Heart right ventricle (tissue), 16 donors: ENCODE measurements at regions not wholly inside any gene's neighbourhood (a gene's known extent, or its start where the extent isn't known, plus 50 kb on each side); places are given as distances from the start of the nearest gene placed in this dataset.

Experiments used
- ATAC-seq, 8 donors: fragments of 200-7000 bp; cut with Tn5 transposase; one replicate each; pipeline ENCODE4 v1.9.1; 2020; ENCODE audit warnings: mild to moderate bottlenecking in 8 of 8, moderate library complexity in 8 of 8, moderate number of reproducible peaks in 1 of 8
- DNase-seq, 2 donors: peaks; one replicate each; pipeline ENCODE4 v3.0.0-alpha.2; 2020
- H3K27ac ChIP-seq, 10 donors: fragments of 200-600 bp; sonication (generic) in 2 of 10; one replicate each; pipeline versions ENCODE4 v1.5.0 to v1.8.0; 2020 to 2022; ENCODE audit warnings: mild to moderate bottlenecking in 3 of 10
- H3K27me3 ChIP-seq, 7 donors: fragments of 200-600 bp; one replicate each; pipeline ENCODE4 v1.8.0; 2021 to 2022; ENCODE audit warnings: mild to moderate bottlenecking in 2 of 7
- H3K36me3 ChIP-seq, 9 donors: fragments of 200-600 bp; sonication (generic) in 1 of 9; one replicate each; pipeline versions ENCODE4 v1.5.0 to v1.8.0; 2020 to 2022; ENCODE audit warnings: mild to moderate bottlenecking in 2 of 9
- H3K4me1 ChIP-seq, 9 donors: fragments of 200-600 bp; sonication (generic) in 1 of 9; one replicate each; pipeline versions ENCODE4 v1.5.0 to v1.8.0; 2020 to 2022; ENCODE audit warnings: mild to moderate bottlenecking in 4 of 9
- H3K4me3 ChIP-seq, 10 donors: fragments of 200-600 bp; sonication (generic) in 2 of 10; one replicate each; pipeline versions ENCODE4 v1.5.0 to v1.8.0; 2020 to 2022; ENCODE audit warnings: mild to moderate bottlenecking in 7 of 10, moderate library complexity in 2 of 10
- H3K9me3 ChIP-seq, 11 donors: fragments of 200-600 bp in 10 of 11; sonication (generic) in 2 of 11; one replicate each; pipeline versions ENCODE4 v1.5.0 to v1.8.0; 2013 to 2022; ENCODE audit warnings: mild to moderate bottlenecking in 2 of 11, control low read depth in 1 of 11, moderate library complexity in 1 of 11
- CTCF ChIP-seq, 9 donors: fragments of 200-600 bp; sonication (generic) in 2 of 9; IDR thresholded peaks; one replicate each; pipeline versions ENCODE4 v1.5.0 to v1.8.0; 2021 to 2022; ENCODE audit warnings: antibody characterized with exemption in 9 of 9, mild to moderate bottlenecking in 5 of 9, moderate library complexity in 1 of 9
- WGBS, 2 donors: extraction: QIAGEN DNeasy Blood & Tissue Kit; methylation state at CpG; one replicate each; pipeline ENCODE4 v1.1.7; 2013; ENCODE audit warnings: inconsistent platforms in 1 of 2; 5-methylcytosine and 5-hydroxymethylcytosine counted together
- intact Hi-C, 10 donors: fragments of 100-400 bp; cut with DNase I; formaldehyde crosslinking; loops; one replicate each; pipeline versions ENCODE4 v1.11.1 to v1.14.2; 2022
- donor health status: Arrhythmogenic right ventricular cardiomyopathy.
- donor health status: ischemic (EF 13 %, LVEDD 7.1; RV severe dilation, severe dysfunction).
- donor health status: healthy with polysubstance abuse.
- donor health status: DM: no; HTN: yes; CAD: no.
- donor health status: DM: no; HTN: no; CAD: no.
- donor health status: ischemic (EF 25% LVEDD 6.9; RV normal size, moderate dysfunction).
- donor health status: ischemic (EF 25% LVEDD 5.7; RV mildly dilated, moderate dysfunction).
- donor health status: healthy.
- donor health status: DM: yes; HTN: yes; CAD: no.
- donor health status: Ischemic cardiomyopathy.
- donor health status: ischemic (EF 35%, LVEDD 5.7; RV mildly dilated, moderate dysfunction).
- donor health status: nonischemic (EF 11% LVEDD 7.7; RV severe dilation, severe dysfunction).
- donor health status: DM: yes; HTN: yes; CAD: no.
- donor health status: PGD.
- donor health status: ischemic (EF 29% LVEDD 5.4; RV normal size, mild dysfunction).
- donor health status: nonischemic (EF 23%, LVEDD 6.1; RV moderate dilation, normal function).

GRCh38 chr12:77682488-77682887 lies 148.2 kb upstream of the NAV3 start:
- DNase-seq: no peak
- peaks cover 0 to 6% (median 0%) of the 10 kb centered on the region in 9 donors for H3K4me1 ChIP-seq
- ATAC-seq: no peak
- H3K27me3 ChIP-seq: no peaks in the 10 kb centered on the region
- no peak overlapping the region for H3K4me3 ChIP-seq
- no peak for TF ChIP-seq CTCF (IDR thresholded peaks at IDR 0.05)
- intact Hi-C loops: loop anchor here in 5 of 10 donors (10.0 kb wide), 3 partner anchors 358 to 638 kb away; no protein-coding TSS in a partner anchor
- H3K27ac ChIP-seq: no peak overlapping the region
- no peaks in the 10 kb centered on the region for H3K9me3 ChIP-seq
- no peaks in the 10 kb centered on the region for H3K36me3 ChIP-seq

- TF ChIP-seq CTCF (IDR thresholded peaks at IDR 0.05): no peak
- intact Hi-C loops: loop anchor here in 5 of 10 donors (10.0 kb wide), 3 partner anchors 357 to 637 kb away; no protein-coding TSS in a partner anchor
- Histone ChIP-seq H3K9me3 (no peaks in the 10 kb centered on the region), H3K4me3 (no peak overlapping the region), H3K27me3 (no peaks in the 10 kb centered on the region), H3K4me1 (peaks cover 0 to 6% (median 0%) of the 10 kb centered on the region in 9 donors), H3K36me3 (no peaks in the 10 kb centered on the region), H3K27ac (no peak overlapping the region)
- ATAC-seq: no peak
- DNase-seq: no peak
- 94 to 97% methylated on average over 2 of the region's 2 CpGs for WGBS, 2 donors
Measured at GRCh38 chr12:77681726-77682125, 149.0 kb upstream of the NAV3 start.

- intact Hi-C loops: loop anchor here in 5 of 10 donors (10.0 kb wide), 3 partner anchors 355 to 635 kb away; no protein-coding TSS in a partner anchor
- no peaks in the 10 kb centered on the region for H3K27me3 ChIP-seq
- 95 to 96% methylated on average over 8 of the region's 8 CpGs for WGBS, 2 donors
- ATAC-seq (no peak), DNase-seq (no peak)
- no peaks in the 10 kb centered on the region for H3K36me3 ChIP-seq
- H3K27ac ChIP-seq: no peak overlapping the region
- no peak for TF ChIP-seq CTCF (IDR thresholded peaks at IDR 0.05)
- no peak overlapping the region for H3K4me3 ChIP-seq
- no peaks in the 10 kb centered on the region for H3K9me3 ChIP-seq
- peaks cover 0 to 1% (median 0%) of the 10 kb centered on the region in 9 donors for H3K4me1 ChIP-seq
Measured at GRCh38 chr12:77679686-77680085, 151.0 kb upstream of the NAV3 start.

- intact Hi-C loops: no loop called here
- ATAC-seq (no peak), DNase-seq (no peak)
- no peak overlapping the region for H3K27ac ChIP-seq
- no peaks in the 10 kb centered on the region for H3K27me3 ChIP-seq
- no peaks in the 10 kb centered on the region for H3K36me3 ChIP-seq
- H3K4me1 ChIP-seq: no peaks in the 10 kb centered on the region
- TF ChIP-seq CTCF (IDR thresholded peaks at IDR 0.05): no peak
- H3K4me3 ChIP-seq: no peak overlapping the region
- no peaks in the 10 kb centered on the region for H3K9me3 ChIP-seq
- 57 to 66% methylated on average over 1 of the region's 1 CpG for WGBS, 2 donors
Measured at GRCh38 chr12:77678621-77679020, 152.1 kb upstream of the NAV3 start.
